Peyer's patch (tissue), 2 donors: ENCODE measurements at regions not wholly inside any gene's neighbourhood (a gene's known extent, or its start where the extent isn't known, plus 50 kb on each side); places are given as distances from the start of the nearest gene placed in this dataset.

Experiments
- small RNA-seq, 2 donors: library from RNA; depleted of rRNA; stranded (forward); fragments of <200 nt; gene quantifications; one replicate each; pipeline ENCODE3, GENCODE V24; 2016

Small RNA genes lying in the stretch of these regions (small RNA-seq; reads per million reads assigned to genes)
- 0 reads per million in 2 donors for gene RF00004
